OCI-LY1 (cell line): ENCODE measurements at regions not wholly inside any gene's neighbourhood (a gene's known extent, or its start where the extent isn't known, plus 50 kb on each side); places are given as distances from the start of the nearest gene placed in this dataset.
"Not testable (repeated sequence)": the region's sequence is repeated elsewhere in the genome, so short reads cannot be mapped to it uniquely, and the experiment has no call there.

Source experiments
- H2AFZ ChIP-seq: fragments of 200-600 bp; sonication (generic), shearing (Covaris generic); 2 replicates; pipeline ENCODE4 v1.6.0; 2014; ENCODE audit warnings: antibody characterized with exemption, mild to moderate bottlenecking, low read length
- H3F3A ChIP-seq: fragments of 200-600 bp; sonication (generic), shearing (Covaris generic); 2 replicates; pipeline ENCODE4 v1.6.0; 2014; ENCODE audit warnings: mild to moderate bottlenecking, antibody characterized with exemption, low read length, moderate library complexity; ENCODE audit not compliant: insufficient read depth
- H3K27ac ChIP-seq: fragments of 200-600 bp; sonication (generic); 2 replicates; pipeline ENCODE4 v1.5.1; 2014; ENCODE audit warnings: low read length, mixed run types, mild to moderate bottlenecking, low read depth; ENCODE audit not compliant: poor library complexity, severe bottlenecking
- H3K27me3 ChIP-seq: fragments of 200-600 bp; sonication (generic); 2 replicates; pipeline ENCODE4 v1.6.0; 2014; ENCODE audit warnings: antibody characterized with exemption, mild to moderate bottlenecking, low read length, moderate library complexity; ENCODE audit not compliant: insufficient read depth
- H3K36me3 ChIP-seq: fragments of 200-600 bp; sonication (generic); 2 replicates; pipeline ENCODE4 v1.6.1; 2014; ENCODE audit warnings: mild to moderate bottlenecking, antibody characterized with exemption, low read length, moderate library complexity, mixed read lengths; ENCODE audit not compliant: insufficient read depth
- H3K4me1 ChIP-seq: fragments of 200-600 bp; sonication (generic); 2 replicates; pipeline ENCODE4 v1.5.1; 2014; ENCODE audit warnings: mild to moderate bottlenecking, low read length, moderate library complexity; ENCODE audit not compliant: insufficient read depth, severe bottlenecking
- H3K4me2 ChIP-seq: fragments of 200-600 bp; sonication (generic), shearing (Covaris generic); 2 replicates; pipeline ENCODE4 v1.6.1; 2014; ENCODE audit warnings: low read length
- H3K4me3 ChIP-seq: fragments of 200-600 bp; sonication (generic); 2 replicates; pipeline ENCODE4 v1.5.1; 2014; ENCODE audit warnings: low read length, low read depth, mild to moderate bottlenecking, mixed read lengths; ENCODE audit not compliant: poor library complexity, severe bottlenecking
- H3K79me2 ChIP-seq: fragments of 200-600 bp; shearing (Covaris generic); 2 replicates; pipeline ENCODE4 v1.6.1; 2016; ENCODE audit warnings: mixed run types, low read length, mixed read lengths; ENCODE audit not compliant: insufficient read depth
- H3K9ac ChIP-seq: fragments of 200-600 bp; sonication (generic), shearing (Covaris generic); 2 replicates; pipeline ENCODE4 v1.6.1; 2014; ENCODE audit warnings: mild to moderate bottlenecking, low read length, mixed read lengths
- H3K9me2 ChIP-seq: fragments of 200-600 bp; sonication (generic), shearing (Covaris generic); 2 replicates; pipeline ENCODE4 v1.6.1; 2014; ENCODE audit warnings: low read depth, mild to moderate bottlenecking, low read length, mixed read lengths
- H3K9me3 ChIP-seq: fragments of 200-600 bp; shearing (Covaris generic); 2 replicates; pipeline ENCODE4 v1.6.1; 2014; ENCODE audit warnings: low read length, mixed read lengths
- H4K20me1 ChIP-seq: fragments of 200-600 bp; sonication (generic), shearing (Covaris generic); 2 replicates; pipeline ENCODE4 v1.6.0; 2016; ENCODE audit warnings: mild to moderate bottlenecking, low read length; ENCODE audit not compliant: insufficient read depth
- EZH2 ChIP-seq: fragments of 200-600 bp; sonication (generic), shearing (Covaris generic); IDR thresholded peaks from 2 replicates; pipeline ENCODE4 v1.8.0; 2017; ENCODE audit warnings: borderline replicate concordance, mixed run types, mild to moderate bottlenecking, antibody characterized with exemption, low read length, moderate library complexity, mixed read lengths
- TF ChIP-seq, protein P1 (sequence below): fragments of 200-600 bp; sonication (generic), shearing (Covaris generic); IDR thresholded peaks from 2 replicates; pipeline ENCODE4 v1.5.1; 2017; ENCODE audit warnings: mild to moderate bottlenecking, antibody characterized with exemption, low read length, moderate library complexity, mixed read lengths

DNA sequence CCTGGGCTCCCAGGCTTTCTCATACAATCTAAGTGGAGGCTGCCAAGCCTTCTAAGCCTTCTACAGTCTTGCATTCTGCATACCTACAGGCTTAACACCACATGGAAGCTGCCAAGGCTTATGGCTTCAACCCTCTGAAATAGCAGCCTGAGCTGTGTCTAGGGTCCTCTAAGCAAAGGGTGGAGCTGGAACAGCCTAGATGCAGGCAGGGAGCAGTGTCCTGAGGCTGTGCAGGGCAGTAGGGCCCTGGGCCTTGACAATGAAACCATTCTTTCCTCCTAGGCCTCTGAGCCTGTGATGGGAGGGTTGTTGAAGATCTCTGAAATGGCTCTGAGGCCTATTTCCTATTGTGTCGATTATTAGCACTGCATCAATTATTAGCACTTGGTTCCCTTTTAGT lies 150.9 kb upstream of the GRK3 start:
- Histone ChIP-seq H3K9ac (no peak overlapping the region), H3K9me3 (no peaks in the 10 kb centered on the region), H4K20me1 (no peaks in the 10 kb centered on the region), H2AFZ (no peak overlapping the region), H3K27me3 (no peaks in the 10 kb centered on the region), H3K9me2 (no peaks in the 10 kb centered on the region), H3K4me2 (no peak overlapping the region), H3K4me1 (no peaks in the 10 kb centered on the region), H3K79me2 (no peaks in the 10 kb centered on the region), H3F3A (no peaks in the 10 kb centered on the region), H3K36me3 (no peaks in the 10 kb centered on the region; the same call in 1 of the 2 replicates), H3K4me3 (no peak overlapping the region), H3K27ac (no peak overlapping the region)
- TF ChIP-seq, protein P1, sequence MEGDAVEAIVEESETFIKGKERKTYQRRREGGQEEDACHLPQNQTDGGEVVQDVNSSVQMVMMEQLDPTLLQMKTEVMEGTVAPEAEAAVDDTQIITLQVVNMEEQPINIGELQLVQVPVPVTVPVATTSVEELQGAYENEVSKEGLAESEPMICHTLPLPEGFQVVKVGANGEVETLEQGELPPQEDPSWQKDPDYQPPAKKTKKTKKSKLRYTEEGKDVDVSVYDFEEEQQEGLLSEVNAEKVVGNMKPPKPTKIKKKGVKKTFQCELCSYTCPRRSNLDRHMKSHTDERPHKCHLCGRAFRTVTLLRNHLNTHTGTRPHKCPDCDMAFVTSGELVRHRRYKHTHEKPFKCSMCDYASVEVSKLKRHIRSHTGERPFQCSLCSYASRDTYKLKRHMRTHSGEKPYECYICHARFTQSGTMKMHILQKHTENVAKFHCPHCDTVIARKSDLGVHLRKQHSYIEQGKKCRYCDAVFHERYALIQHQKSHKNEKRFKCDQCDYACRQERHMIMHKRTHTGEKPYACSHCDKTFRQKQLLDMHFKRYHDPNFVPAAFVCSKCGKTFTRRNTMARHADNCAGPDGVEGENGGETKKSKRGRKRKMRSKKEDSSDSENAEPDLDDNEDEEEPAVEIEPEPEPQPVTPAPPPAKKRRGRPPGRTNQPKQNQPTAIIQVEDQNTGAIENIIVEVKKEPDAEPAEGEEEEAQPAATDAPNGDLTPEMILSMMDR: no peak
- no peak for TF ChIP-seq EZH2

GRCh38 chr22:25415731-25416130 lies 148.7 kb upstream of the GRK3 start:
- H3K36me3 ChIP-seq, H3K9me3 ChIP-seq, H3K9ac ChIP-seq, H3F3A ChIP-seq, H3K27me3 ChIP-seq, H3K9me2 ChIP-seq, H2AFZ ChIP-seq, H3K4me1 ChIP-seq, H3K27ac ChIP-seq, H3K79me2 ChIP-seq, H4K20me1 ChIP-seq, H3K4me2 ChIP-seq, H3K4me3 ChIP-seq: not testable (repeated sequence)

DNA sequence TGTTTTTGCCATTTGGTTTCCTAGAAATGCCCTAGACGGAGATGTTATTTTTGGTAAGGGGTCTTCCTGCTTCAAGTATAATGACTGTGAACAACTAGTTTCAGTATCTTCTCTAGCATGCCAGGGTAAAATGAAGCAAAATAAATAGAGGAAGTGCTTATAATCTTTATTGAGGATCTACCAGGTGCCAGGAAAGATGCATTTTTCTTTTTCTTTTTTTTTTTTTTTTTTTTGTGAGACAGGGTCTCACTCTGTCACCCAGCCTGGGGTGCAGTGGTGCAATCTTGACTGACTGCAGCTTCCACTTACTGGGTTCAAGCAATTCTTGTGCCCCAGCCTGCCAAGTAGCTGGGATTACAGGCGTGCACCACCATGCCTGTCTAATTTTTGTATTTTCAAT lies 146.6 kb upstream of the GRK3 start:
- not testable (repeated sequence) for H3K4me2 ChIP-seq, H3K27me3 ChIP-seq

DNA sequence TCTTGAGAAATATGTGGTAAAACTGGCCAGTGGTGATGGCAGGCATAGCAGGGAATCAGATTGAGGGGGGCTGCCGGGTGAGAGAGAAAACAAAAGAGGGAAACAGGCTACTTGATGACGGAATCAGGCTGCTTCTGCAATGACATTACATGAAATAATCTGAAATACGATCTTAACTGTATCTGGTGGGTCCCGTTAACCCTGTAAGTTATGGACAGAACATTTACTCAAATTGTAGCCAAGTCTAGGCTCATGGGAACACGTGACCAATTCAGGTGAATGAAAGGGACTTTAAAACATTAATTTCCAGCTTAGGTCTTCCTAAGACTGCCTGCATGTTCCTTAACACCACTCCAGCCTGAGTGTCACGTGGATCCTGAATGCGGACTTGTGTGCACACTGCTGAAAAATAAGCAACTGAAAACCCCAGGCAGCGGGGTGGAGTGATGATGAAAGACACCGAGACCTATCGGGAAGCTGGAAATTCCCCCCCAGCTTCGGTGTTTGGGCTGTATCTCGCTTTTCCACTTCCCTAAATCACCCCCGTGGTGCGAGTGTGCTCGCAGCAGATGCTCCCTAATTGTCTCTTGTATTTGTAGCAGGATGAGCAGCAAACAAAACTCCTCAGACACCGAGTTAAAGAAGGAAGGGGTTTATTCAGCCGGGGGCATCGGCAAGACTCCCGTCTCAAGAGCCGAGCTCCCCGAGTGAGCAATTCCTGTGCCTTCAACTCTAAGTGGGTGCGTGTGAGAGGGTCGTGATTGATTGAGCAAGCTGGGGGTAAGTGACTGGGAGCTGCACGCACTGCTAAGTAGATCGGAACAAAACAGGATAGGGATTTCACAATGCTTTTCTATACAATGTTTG lies 145.0 kb upstream of the GRK3 start:
- H3K9ac ChIP-seq: no peak overlapping the region
- H3K4me2 ChIP-seq: 0 out of 2 replicates have a peak overlapping the region, but pooled peaks have one; percentile 6
- H3K4me3 ChIP-seq: no peak overlapping the region
- TF ChIP-seq EZH2: no peak
- TF ChIP-seq, protein P1: no peak
- no peaks in the 10 kb centered on the region; the same call in 1 of the 2 replicates for H3K27me3 ChIP-seq
- no peak overlapping the region for H2AFZ ChIP-seq
- no peaks in the 10 kb centered on the region for H3K9me3 ChIP-seq
- no peak overlapping the region for H3K27ac ChIP-seq
- H3K9me2 ChIP-seq: no peaks in the 10 kb centered on the region
- no peaks in the 10 kb centered on the region for H3K4me1 ChIP-seq
- H3K79me2 ChIP-seq: no peaks in the 10 kb centered on the region
- H4K20me1 ChIP-seq: no peaks in the 10 kb centered on the region
- no peaks in the 10 kb centered on the region for H3F3A ChIP-seq
- no peaks in the 10 kb centered on the region for H3K36me3 ChIP-seq

More for the DNA sequence above, 146.6 kb upstream of the GRK3 start:
- H3K36me3 ChIP-seq, H2AFZ ChIP-seq, H3K9ac ChIP-seq, H3K79me2 ChIP-seq, H3K4me3 ChIP-seq, H3K9me3 ChIP-seq, H3K4me1 ChIP-seq, H3K9me2 ChIP-seq, H3K27ac ChIP-seq, H4K20me1 ChIP-seq, H3F3A ChIP-seq: not testable (repeated sequence)

DNA sequence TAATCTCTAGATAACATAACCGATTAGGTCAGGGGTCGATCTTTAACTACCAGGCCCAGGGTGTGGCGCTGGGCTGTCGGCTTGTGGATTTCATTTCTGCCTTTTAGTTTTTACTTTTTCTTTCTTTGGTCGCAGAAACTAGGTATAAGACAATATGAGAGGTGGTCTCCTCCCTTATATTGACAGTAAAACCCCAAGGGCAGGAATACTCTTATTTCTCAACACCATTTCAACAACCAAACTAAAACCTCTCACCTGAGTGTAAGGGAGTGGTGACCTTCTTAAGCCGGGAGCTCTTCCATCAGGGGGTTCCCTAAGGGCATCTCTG lies 144.4 kb upstream of the GRK3 start:
- H3K4me1 ChIP-seq, H3K4me3 ChIP-seq, H3K9ac ChIP-seq, H3K27me3 ChIP-seq, H4K20me1 ChIP-seq, H3K4me2 ChIP-seq, H3K79me2 ChIP-seq, H3K9me3 ChIP-seq, H3F3A ChIP-seq, H2AFZ ChIP-seq, H3K27ac ChIP-seq, H3K9me2 ChIP-seq, H3K36me3 ChIP-seq: not testable (repeated sequence)
